Neural cell (in vitro differentiated cells): ENCODE measurements at regions not wholly inside any gene's neighbourhood (a gene's known extent, or its start where the extent isn't known, plus 50 kb on each side); places are given as distances from the start of the nearest gene placed in this dataset.

Experiments used
- EP300 ChIP-seq: fragments of 450-650 bp; conservative IDR thresholded peaks from 2 replicates; pipeline ENCODE4 v1.6.1; 2014; ENCODE audit warnings: antibody characterized with exemption, mild to moderate bottlenecking, moderate library complexity; ENCODE audit not compliant: poor library complexity, severe bottlenecking
- EZH2 ChIP-seq: fragments of 200-600, 300-800 bp; shearing (Covaris generic), sonication (generic); IDR thresholded peaks from 2 replicates; pipeline ENCODE4 v1.6.1; 2014; ENCODE audit warnings: antibody characterized with exemption, low read length, borderline replicate concordance, mild to moderate bottlenecking; ENCODE audit not compliant: insufficient read depth, poor library complexity, severe bottlenecking
- POLR2AphosphoS5 ChIP-seq: IDR thresholded peaks from 2 replicates; pipeline ENCODE4 v1.6.1; 2012
- RAD21 ChIP-seq: fragments of 450-650 bp; conservative IDR thresholded peaks from 2 replicates; pipeline ENCODE4 v1.6.1; 2014; ENCODE audit warnings: antibody characterized with exemption, mild to moderate bottlenecking, moderate library complexity
- SMC3 ChIP-seq: fragments of 450-650 bp; conservative IDR thresholded peaks from 2 replicates; pipeline ENCODE4 v1.6.1; 2014; ENCODE audit warnings: antibody characterized with exemption, mild to moderate bottlenecking, moderate library complexity; ENCODE audit not compliant: poor library complexity
- TAF1 ChIP-seq: IDR thresholded peaks from 2 replicates; pipeline ENCODE4 v1.6.1; 2012; ENCODE audit warnings: low read depth
- TF ChIP-seq, protein P1 (sequence below): fragments of 450-650 bp; IDR thresholded peaks from 2 replicates; pipeline ENCODE4 v1.5.1; 2014; ENCODE audit warnings: antibody characterized with exemption, mild to moderate bottlenecking, moderate library complexity; ENCODE audit not compliant: poor library complexity, severe bottlenecking

DNA sequence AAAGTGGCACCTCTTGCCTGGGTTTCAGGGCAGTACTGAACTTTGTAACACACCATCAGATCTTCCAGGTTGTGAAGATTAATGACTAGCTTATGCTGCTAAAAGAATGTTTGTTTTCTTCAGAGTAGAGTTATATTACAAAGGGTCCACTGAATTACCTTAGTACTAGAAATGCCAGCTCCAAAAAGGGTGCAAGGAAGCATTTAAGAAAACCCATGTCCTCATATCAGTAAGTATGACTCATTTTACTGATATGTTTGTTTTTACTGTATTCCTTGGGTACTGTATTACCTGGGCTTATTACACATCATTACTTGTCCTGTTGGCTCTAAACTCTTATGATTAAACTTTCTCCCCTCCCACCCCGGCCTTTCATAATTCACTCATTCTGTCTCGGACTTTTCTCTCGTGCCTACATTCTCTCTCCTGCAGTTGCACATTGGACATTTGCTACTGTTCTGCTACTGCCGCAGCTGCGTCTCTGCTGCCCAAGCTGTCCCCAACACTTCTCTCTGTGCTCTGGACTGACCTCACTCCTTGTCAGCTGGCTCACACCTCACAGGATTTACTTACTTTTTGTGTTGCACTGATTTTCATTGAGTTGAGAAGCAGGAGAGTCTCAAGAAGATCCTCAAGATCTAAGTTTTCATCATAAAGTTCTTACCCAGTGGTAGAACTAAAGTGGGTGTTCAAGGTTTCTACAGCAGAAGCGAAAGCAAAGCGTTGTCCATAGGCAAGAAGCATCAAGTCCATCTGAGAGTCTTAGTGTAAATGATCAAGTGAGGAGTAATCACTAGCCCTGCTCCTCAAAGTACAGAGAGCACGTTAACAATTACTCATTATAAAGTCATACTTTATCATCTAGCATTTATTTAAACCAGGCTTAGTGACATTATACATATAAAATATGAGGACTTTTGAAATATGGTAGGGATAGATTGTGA is 53.2 kb upstream of the C9orf72 start:
- no peak for TF ChIP-seq EZH2
- TF ChIP-seq, protein P1, sequence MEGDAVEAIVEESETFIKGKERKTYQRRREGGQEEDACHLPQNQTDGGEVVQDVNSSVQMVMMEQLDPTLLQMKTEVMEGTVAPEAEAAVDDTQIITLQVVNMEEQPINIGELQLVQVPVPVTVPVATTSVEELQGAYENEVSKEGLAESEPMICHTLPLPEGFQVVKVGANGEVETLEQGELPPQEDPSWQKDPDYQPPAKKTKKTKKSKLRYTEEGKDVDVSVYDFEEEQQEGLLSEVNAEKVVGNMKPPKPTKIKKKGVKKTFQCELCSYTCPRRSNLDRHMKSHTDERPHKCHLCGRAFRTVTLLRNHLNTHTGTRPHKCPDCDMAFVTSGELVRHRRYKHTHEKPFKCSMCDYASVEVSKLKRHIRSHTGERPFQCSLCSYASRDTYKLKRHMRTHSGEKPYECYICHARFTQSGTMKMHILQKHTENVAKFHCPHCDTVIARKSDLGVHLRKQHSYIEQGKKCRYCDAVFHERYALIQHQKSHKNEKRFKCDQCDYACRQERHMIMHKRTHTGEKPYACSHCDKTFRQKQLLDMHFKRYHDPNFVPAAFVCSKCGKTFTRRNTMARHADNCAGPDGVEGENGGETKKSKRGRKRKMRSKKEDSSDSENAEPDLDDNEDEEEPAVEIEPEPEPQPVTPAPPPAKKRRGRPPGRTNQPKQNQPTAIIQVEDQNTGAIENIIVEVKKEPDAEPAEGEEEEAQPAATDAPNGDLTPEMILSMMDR, result no peak
- no peak for TF ChIP-seq RAD21
- TF ChIP-seq POLR2AphosphoS5, result no peak
- no peak for TF ChIP-seq SMC3
- TF ChIP-seq EP300, result no peak
- no peak for TF ChIP-seq TAF1
